ENCODE measurements at regions not wholly inside any gene's neighbourhood (a gene's known extent, or its start where the extent isn't known, plus 50 kb on each side); places are given as distances from the start of the nearest gene placed in this dataset.
"Not testable (repeated sequence)": the region's sequence is repeated elsewhere in the genome, so short reads cannot be mapped to it uniquely, and the experiment has no call there.

GRCh38 chr6:49202924-49203536, 260.0 kb downstream of the MMUT start:
- DNase-seq (no peak), ATAC-seq (no peak)
- no peak overlapping the region for H3K4me3 ChIP-seq
- TF ChIP-seq CTCF (IDR thresholded peaks at IDR 0.05), result no peak
- no peaks in the 10 kb centered on the region for H3K36me3 ChIP-seq (ENCODE audit: insufficient read depth in 1 of 2, low read depth in 1 of 2)
- intact Hi-C loops (cut with DNase I), result no loop called here
- no peaks in the 10 kb centered on the region for H3K9me3 ChIP-seq
- H3K27ac ChIP-seq, result no peak overlapping the region
- no peaks in the 10 kb centered on the region for H3K27me3 ChIP-seq (ENCODE audit: insufficient read depth in 3 of 3, low read length in 2 of 3)
- 45 to 54% (median 51%) methylated on average over 3 of the region's 3 CpGs for WGBS, 3 donors
- no peaks in the 10 kb centered on the region for H3K4me1 ChIP-seq

- TF ChIP-seq CTCF (IDR thresholded peaks at IDR 0.05), result no peak
- DNase-seq (no peak), ATAC-seq (no peak)
These were observed 265.0 kb downstream of the MMUT start for GRCh38 chr6:49198015-49198414.

GRCh38 chr6:49162379-49162778, 300.7 kb downstream of the MMUT start:
- H3K9me3 ChIP-seq; intact Hi-C loops (cut with DNase I); ATAC-seq; H3K4me3 ChIP-seq; H3K36me3 ChIP-seq (ENCODE audit: insufficient read depth in 1 of 2, low read depth in 1 of 2); H3K27ac ChIP-seq; DNase-seq; H3K4me1 ChIP-seq; H3K27me3 ChIP-seq (ENCODE audit: insufficient read depth in 3 of 3, low read length in 2 of 3): not testable (repeated sequence)
- WGBS, 3 donors, result 78 to 84% (median 79%) methylated on average over 2 of the region's 2 CpGs

More at GRCh38 chr6:49198015-49198414, 265.0 kb downstream of the MMUT start:
- intact Hi-C loops (cut with DNase I), result no loop called here
- no peaks in the 10 kb centered on the region for H3K9me3 ChIP-seq
- WGBS, 3 donors, result 11 to 27% (median 19%) methylated on average over 1 of the region's 1 CpG
- H3K4me1 ChIP-seq, result no peaks in the 10 kb centered on the region
- no peak overlapping the region for H3K27ac ChIP-seq
- no peaks in the 10 kb centered on the region for H3K27me3 ChIP-seq (ENCODE audit: insufficient read depth in 3 of 3, low read length in 2 of 3)
- H3K36me3 ChIP-seq (ENCODE audit: insufficient read depth in 1 of 2, low read depth in 1 of 2), result no peaks in the 10 kb centered on the region
- H3K4me3 ChIP-seq, result no peak overlapping the region

- Histone ChIP-seq H3K27ac (no peak overlapping the region), H3K36me3 (ENCODE audit: insufficient read depth in 1 of 2, low read depth in 1 of 2) (no peaks in the 10 kb centered on the region), H3K4me3 (no peak overlapping the region), H3K9me3 (no peaks in the 10 kb centered on the region), H3K27me3 (ENCODE audit: insufficient read depth in 3 of 3, low read length in 2 of 3) (no peaks in the 10 kb centered on the region), H3K4me1 (no peaks in the 10 kb centered on the region)
- WGBS, 3 donors, result 78 to 80% (median 79%) methylated on average over 2 of the region's 2 CpGs
- DNase-seq, result no peak
- ATAC-seq, result no peak
- no peak for TF ChIP-seq CTCF (IDR thresholded peaks at IDR 0.05)
- intact Hi-C loops (cut with DNase I), result no loop called here
These were observed 307.7 kb downstream of the MMUT start for GRCh38 chr6:49155316-49155715.

GRCh38 chr6:49151957-49152356, 311.1 kb downstream of the MMUT start:
- Histone ChIP-seq H3K9me3 (no peaks in the 10 kb centered on the region), H3K27me3 (ENCODE audit: insufficient read depth in 3 of 3, low read length in 2 of 3) (no peaks in the 10 kb centered on the region), H3K4me1 (no peaks in the 10 kb centered on the region), H3K36me3 (ENCODE audit: insufficient read depth in 1 of 2, low read depth in 1 of 2) (no peaks in the 10 kb centered on the region), H3K27ac (no peak overlapping the region), H3K4me3 (no peak overlapping the region)
- intact Hi-C loops (cut with DNase I), result no loop called here
- DNase-seq (no peak), ATAC-seq (no peak)
- 70 to 76% (median 75%) methylated on average over 4 of the region's 4 CpGs for WGBS, 3 donors
- TF ChIP-seq CTCF (IDR thresholded peaks at IDR 0.05), result no peak

Measured in psoas muscle (tissue), 7 donors.